Neural progenitor cell (in vitro differentiated cells): ENCODE measurements at regions not wholly inside any gene's neighbourhood (a gene's known extent, or its start where the extent isn't known, plus 50 kb on each side); places are given as distances from the start of the nearest gene placed in this dataset.

ENCODE experiments used
- CTCF ChIP-seq: fragments of 200-600 bp; sonication (generic); IDR thresholded peaks from 2 replicates; pipeline ENCODE4 v1.5.1; 2017; ENCODE audit warnings: antibody characterized with exemption, mild to moderate bottlenecking
- EZH2 ChIP-seq: fragments of 200-600 bp; sonication (generic); IDR thresholded peaks from 2 replicates; pipeline ENCODE4 v1.6.1; 2017; ENCODE audit warnings: antibody characterized with exemption, mild to moderate bottlenecking, moderate library complexity
- EZH2phosphoT487 ChIP-seq: fragments of 200-600 bp; sonication (generic); IDR thresholded peaks from 2 replicates; pipeline ENCODE4 v1.6.1; 2017; ENCODE audit warnings: antibody characterized with exemption

GRCh38 chr13:104993708-104994107 lies 1541.8 kb downstream of the EFNB2 start:
- TF ChIP-seq CTCF (no peak), EZH2 (no peak), EZH2phosphoT487 (no peak)
